Suppressor macrophage treated with lipopolysaccharide for 4 hours (primary cell): ENCODE measurements at regions not wholly inside any gene's neighbourhood (a gene's known extent, or its start where the extent isn't known, plus 50 kb on each side); places are given as distances from the start of the nearest gene placed in this dataset.
"Not testable (repeated sequence)": the region's sequence is repeated elsewhere in the genome, so short reads cannot be mapped to it uniquely, and the experiment has no call there.

ENCODE experiments used
- DNase-seq: peaks from one replicate; pipeline ENCODE4 v3.0.0-alpha.2; 2020

DNA sequence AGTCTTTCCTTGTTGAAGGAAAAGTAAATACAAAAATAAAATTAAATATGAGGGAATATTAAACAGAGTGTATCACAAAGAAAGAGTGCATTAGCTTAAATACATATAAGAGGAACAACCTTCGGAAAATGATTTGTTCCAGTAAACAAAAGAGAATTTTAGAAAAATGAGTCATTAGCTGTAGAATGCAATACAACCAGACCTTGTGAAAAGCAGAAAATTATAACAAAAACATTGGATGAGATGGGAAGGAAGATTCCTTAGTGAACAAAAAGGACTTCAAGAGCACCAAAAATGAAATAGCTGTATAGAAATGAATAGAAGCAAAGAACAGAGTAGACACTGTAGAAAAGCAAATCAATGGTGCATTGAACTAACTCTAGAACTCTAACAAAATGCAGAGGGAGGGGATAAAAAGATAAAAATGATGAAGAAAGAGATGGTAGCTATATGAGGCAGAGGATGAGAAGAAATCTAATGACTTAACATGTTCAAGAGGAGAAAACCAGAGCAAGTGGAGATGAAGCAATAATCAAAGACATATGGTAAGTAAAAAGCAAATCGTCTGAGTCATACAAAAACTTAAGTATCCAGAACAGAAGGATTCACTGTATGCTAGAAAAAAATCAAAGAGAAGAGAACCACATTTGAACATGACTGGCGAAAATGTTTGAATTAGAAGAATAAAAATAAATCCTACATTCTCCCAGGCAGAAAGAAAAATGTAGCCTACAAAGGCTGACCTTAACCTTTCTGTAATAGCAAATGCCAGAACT lies 190.5 kb downstream of the TMEM26 start:
- no peak for DNase-seq

DNA sequence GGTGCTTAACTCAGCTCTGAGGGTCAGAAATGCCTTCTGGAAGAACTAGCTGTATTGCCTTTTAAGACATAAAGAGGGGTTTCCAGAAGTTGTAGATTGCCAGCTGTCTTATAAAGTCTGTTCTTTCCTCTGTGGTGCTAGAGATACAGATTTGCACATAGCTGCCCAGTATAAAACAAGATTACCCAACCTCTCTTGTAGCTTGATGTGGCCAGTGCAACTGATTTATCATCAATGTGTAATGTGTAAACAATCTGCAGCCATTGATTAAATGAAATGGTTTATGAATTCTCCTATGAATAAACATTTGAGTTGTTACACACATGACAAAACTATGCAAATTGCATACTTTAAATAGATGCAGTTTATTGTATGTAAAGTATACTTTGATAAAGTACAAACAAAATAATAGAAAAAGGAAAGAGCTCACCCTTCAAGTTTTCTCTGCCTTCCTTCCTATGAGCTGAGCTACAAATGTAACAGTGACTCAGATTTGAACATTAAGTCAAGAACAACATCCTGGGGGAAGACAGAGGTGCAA lies 195.2 kb downstream of the TMEM26 start:
- DNase-seq: no peak

DNA sequence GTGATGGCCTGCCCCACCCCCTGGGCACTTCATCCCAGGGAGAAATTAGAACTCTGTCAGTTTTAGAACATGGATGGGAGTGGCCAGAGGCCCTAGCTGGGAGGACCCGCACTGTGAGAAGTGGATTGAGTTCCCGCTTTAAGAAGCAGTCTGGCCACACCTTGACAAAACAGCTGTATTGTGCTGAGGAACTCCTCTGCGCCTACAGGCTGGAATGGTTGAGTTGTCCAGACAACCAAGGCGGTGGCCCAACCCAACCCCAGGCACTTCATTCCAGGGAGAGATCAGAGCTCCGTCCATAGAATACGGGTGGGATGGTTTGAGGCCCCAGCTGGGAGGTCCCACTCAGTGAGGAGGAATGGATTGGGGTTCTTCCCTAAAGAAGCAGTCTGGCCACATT lies 196.0 kb downstream of the TMEM26 start:
- DNase-seq: no peak

DNA sequence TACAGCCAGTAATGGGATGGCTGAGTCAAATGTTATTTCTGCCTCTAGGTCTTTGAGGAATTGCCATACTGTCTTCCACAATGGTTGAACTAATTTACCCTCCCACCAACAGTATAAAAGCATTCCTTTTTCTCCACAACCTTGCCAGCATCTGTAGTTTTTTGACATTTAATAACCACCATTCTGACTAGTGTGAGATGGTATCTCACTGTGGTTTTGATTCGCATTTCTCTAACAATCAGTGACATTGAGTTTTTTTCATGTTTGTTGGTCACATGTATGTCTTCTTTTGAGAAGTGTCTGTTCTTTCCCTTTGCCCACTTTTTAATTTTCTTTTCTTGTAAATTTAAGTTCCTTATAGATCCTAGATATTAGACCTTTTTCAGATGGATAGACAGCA lies 200.9 kb downstream of the TMEM26 start:
- DNase-seq: not testable (repeated sequence)

DNA sequence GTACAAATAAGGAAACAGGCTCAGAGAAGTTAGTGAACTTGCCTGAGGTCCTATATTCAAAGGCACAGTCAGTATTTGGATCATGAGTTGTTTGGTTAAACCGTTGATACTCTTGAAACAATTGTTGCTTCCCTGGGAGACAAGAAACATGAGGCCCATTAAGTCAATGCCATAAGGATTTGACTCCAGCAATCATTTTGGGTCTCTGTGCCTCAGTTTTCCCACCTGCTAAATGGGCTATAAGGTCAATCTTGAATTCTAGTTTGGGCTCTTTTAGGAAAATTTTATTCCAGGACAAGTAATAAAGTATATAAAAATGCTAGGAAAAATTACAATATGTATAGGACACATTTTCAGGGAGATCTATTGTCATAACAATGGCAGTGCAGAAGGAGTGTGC lies 202.1 kb downstream of the TMEM26 start:
- no peak for DNase-seq

DNA sequence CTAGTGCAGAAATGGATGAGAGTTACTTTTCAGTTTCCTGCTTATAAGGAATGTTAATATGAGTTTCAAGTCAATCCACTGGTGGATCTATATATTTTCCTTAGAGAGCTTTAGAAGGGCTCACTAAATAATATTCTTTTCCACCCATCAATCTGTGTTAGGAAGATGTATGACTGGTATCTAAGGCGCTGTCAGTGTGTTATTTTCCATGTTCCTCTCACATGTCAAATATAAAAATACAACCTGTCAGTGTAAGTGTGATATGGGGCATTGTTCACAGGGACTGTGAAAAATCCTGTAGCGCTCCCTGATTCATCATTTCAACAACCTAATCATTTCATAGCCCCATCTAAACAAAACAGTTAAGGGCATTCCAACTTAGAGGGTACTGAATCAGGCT lies 203.1 kb downstream of the TMEM26 start:
- no peak for DNase-seq

DNA sequence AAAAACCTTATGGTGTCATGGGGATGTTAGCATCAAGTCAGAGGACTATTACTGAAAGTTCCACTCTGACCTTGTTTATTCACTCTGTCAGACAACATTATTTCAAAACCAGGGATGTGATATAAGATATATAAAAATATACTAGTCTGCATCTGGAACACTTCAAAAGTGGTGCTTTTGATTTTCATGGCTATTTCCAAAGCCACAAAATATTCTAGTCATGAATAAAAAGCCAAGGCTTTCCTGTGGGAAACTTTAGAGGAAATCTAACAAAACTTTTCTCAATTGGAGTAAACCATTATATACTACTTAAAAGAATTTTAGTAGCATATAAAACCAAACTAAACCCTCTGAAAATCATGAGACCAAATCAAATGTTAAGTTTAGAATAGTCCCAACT lies 205.2 kb downstream of the TMEM26 start:
- DNase-seq: no peak

DNA sequence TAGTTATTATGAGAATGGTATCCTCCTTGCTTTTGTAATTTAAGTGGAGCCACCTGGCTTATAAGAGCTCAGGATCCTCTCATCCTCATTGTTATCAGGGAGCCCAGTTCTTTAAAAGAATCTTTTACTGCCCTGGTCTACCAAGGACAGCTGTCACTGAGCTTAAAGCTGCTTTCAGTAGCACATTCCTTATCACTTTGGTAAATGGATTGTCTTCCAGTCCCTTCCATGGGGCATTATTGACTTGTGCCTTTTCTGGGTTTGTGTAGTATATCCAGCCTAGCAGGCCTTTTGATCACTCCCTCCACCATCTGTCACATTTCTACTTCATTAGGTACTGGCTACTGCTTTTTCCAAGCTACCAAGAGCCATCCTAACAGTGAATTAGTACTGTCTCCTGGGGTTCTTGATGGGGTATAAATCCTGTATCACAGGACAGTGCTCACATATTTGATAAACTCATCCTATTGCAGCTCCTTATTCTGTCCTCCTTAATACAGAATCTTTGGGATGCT lies 208.9 kb downstream of the TMEM26 start:
- no peak for DNase-seq

DNA sequence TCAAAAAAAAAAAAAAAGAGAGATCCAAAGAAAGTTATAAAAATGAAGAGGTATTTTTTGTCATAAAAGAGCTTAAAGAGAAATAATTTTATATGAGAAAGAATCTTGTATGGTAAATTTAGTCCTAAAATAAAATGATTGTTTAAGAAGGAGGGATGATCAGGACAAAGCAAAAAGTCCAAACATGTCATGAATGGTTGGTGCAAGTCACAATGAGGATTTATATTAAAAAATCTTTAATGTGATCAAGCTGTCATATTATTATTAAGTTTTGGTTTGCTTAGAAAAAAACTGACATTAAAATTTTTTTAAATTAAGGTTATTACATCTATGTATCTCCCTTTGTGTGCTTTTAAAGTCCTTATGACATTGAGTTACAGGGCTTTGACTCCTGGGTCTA lies 220.4 kb downstream of the TMEM26 start:
- no peak for DNase-seq

DNA sequence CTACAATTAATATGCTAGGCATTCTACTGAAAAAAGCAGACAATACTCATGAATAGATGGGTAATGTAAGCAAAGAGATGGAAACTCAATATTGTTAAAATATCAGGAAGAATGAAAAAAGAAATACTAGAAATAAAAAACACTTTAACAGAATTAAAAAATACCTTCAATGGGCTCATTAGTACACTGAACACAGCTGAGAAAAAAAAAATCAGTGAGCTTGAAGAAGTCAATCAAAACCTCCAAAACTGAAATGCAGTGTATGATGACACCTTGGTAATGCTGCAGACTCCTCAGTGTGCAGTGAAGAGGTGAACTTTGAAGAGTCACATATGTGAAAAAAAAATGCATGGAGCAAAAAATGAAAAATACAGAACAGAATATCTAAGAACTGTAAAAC lies 227.2 kb downstream of the TMEM26 start:
- no peak for DNase-seq

DNA sequence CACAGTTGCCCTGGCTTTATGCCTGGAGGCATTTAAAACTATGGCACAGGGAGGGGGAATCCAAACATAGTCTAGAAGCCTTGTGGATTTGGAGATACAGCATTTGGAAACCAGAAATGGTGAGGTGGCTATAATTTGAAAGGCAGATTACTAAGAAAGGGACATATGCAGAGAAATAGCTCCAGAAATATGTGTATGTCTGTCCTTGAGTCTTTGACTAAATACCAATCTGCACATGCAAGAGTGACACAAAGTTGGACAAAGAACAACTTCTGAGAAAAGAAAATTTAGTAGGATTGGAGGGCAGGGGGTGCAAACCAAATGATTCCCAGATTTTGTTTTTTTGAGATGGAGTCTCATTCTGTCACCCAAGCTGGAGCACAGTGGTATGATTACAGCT lies 229.6 kb downstream of the TMEM26 start:
- DNase-seq: no peak

DNA sequence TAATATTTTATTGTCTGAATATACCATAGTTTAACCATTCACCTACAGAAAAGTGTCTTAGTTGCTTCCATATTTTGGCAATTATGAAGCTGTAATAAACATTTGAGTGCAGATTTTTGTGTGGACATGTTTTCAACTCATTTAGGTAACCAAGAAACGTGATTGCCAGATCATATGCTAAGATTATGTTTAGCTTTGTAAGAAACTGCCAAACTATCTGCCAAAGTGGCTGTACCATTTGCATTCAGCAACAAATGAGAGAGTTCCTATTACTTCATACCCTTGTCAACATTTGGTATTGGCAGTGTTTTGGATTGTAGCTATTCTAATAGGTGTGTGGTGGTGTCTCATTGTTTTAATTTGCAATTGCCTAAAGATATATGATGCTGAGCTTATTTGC lies 233.5 kb downstream of the TMEM26 start:
- no peak for DNase-seq

DNA sequence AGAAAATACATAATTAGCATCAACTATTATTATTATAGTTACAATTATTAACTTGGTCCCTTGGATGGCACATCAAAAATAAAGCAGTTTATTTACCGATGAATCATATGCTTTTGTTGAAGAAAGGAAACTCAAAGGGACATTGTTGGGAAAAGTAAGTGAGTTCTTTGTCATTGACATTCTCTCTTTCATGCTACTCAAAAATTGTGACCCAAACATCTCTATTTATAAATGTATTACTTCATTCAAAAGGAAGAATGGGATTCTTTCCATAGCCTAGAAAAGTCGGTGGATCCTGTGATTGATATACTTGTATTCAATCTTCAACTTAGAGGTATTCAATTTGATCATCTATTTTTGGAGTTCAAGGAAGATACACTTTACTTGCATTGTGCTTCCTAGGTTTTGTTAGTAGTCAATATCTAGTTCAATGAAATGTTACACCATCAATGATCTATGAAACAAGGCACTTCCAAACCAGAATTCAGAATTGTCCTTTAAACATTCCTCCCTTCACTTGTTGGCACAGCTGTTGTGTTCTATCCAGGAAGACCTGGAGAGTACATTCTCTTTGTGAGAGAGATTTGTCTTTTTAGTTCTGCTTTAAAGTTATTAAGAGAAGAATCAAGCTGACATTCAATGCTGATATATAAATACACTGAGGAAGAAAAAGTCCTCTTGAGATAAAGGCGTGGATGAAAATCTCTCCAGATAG lies 235.2 kb downstream of the TMEM26 start:
- no peak for DNase-seq

DNA sequence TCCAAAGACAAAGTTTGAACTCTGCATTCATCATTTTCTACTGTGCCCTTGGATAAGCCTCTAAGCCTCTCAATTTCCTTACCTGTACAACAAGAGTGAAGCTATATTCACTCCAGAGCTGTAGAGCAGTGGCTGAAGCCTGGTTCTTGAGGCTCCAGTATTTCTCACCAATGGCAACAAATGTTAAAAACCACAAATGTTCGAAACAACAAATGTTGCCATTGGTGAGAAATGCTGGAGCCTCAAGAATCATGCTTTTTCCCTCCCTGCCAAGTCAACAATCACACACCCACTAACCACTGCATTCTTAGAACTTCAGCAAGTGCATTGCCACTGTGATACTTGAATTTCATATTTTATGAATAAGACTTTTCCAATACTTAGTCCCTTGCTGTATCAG lies 237.9 kb downstream of the TMEM26 start:
- DNase-seq: no peak

DNA sequence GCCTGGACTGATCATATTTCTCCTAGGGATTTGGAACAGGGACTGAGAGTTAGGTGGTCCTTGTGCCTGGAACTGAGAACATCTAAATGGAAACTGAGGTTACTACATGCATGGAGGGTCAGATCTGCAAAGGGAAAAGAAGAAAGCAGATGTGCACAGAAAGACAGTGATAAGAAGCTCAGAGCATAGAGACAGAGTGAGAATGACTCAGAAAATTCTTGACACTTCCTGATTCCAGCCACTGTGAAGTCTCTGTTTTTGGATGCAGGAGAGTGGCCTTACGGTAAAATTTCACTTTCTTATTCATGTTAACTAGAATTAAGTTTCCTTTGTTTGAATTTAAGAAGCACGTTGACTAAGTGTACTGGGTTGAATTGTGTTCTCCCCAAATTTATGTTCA lies 241.7 kb downstream of the TMEM26 start:
- peak; percentile 2 for DNase-seq

DNA sequence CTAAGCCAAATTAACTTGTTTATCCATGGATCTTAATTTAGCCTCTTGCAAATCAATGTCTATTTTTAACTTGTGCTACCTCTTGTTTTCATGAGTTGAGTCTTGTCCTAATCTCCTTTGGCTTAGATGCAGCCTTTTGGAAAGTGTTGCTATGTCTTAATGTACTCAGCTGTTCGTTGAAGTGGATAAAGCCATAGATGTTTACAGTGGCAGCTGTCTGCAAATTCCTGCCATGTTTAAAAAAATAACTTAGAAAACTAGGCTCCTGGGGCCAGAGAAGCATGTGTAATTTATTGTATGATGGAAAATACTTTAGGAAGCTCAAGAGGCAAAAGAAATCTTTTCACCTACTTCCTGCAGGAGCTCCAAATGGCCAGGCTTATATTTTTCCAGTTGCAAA lies 253.1 kb upstream of the RHOBTB1 start:
- no peak for DNase-seq

DNA sequence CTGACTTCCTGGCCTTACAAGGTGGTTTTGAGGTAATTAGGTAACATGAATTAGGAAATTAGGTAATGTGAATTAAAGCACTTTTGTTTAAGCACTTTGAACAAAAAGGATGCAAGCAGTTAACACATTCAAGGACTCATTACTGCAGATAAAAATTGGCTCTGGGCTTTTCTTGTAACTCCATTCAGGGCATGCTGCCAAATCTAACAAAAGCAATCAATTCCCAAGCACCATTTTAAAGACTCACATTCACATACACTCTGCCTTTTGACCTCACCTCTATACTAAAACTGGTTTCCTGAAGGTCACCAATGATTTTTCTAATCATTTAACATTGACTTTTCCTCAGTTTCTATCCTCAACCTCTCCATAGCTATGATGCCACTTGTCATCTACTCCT lies 251.2 kb upstream of the RHOBTB1 start:
- DNase-seq: no peak

DNA sequence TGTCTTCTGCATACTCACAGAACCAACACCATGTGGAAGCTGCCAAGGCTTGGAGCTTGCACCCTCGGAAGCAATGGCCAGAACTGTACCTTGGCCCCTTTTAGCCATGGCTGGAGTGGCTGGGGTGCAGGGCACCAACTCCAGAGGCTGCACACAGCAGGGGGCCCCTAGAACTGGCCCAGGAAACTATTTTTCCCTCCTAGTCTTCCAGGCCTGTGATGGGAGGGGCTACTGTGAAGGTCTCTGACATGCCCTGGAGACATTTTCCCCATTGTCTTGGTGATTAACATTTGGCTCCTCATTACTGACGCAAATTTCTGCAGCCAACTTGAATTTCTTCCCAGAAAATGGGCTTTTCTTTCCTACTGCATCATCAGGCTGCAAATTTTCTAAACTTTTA lies 248.6 kb upstream of the RHOBTB1 start:
- DNase-seq: not testable (repeated sequence)

DNA sequence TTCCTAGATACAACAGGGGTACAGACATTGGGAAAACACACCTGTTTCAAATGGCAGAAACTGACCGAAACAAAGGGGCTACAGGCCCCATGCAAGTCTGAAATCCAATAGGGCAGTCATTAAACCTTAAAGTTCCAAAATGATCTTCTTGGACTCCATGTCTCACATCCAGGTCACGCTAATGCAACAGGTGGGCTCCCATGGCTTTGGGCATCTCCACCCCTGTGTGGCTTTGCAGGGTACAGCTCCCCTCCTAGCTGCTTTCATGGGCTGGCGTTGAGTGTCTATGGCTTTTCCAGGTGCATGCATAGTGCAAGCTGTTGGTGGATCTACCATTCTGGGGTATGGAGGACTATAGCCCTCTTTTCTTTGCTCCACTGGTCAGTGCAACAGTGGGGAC lies 248.1 kb upstream of the RHOBTB1 start:
- DNase-seq: no peak

DNA sequence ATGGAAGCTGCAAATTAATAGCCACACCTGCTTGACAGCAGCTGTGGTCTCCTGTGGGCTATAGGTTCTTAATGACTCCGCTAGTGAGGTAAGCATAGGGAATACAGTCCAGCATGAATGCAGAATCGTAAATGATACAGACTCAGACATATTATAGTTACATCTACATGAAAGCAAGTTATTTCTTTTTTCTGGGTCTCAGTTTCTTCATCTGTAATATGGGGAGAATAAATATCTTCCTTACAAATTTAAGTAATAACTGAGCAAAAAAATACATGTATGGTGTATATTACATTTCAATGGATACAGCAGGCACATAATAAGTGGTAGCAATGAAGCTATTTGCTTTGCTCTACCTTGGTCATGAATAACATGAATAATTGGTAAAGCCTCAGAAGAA lies 245.9 kb upstream of the RHOBTB1 start:
- DNase-seq: no peak

DNA sequence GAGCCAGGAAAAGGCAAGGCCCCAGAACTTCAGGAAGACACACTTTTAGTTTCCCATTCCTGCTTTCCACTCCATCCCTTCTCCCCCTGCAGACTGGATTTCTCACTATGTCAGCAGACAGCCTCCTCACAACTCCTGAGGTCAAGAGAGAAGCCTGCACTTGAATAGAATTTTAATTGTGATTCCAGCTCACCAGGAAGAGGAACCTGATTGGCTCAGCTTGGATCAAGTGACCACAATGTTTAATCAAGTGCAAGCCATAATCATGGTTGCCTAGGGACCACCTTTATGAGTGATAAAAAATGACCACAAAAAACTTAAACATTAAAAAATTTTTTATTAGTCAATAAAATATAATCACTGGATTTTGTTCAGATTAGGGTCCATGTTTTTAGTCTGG lies 244.7 kb upstream of the RHOBTB1 start:
- no peak for DNase-seq

DNA sequence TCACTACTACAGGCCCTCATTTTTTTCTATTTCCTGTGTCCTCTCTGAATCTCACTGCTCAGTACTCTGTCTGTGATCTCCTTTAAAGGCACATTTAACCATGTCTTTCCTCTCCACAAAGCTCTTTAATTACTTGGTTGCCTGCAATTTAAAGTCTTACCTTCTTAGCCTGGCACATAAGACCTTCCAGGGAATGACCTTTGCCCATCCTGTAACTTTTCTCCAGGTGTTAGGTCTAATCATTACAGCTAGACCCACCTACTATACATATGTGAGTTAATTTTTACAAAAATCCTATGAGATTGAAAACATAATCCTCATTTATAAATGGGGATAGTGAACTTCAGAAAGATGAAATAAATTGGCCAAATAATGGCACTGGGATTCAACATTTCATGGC lies 244.1 kb upstream of the RHOBTB1 start:
- DNase-seq: no peak

DNA sequence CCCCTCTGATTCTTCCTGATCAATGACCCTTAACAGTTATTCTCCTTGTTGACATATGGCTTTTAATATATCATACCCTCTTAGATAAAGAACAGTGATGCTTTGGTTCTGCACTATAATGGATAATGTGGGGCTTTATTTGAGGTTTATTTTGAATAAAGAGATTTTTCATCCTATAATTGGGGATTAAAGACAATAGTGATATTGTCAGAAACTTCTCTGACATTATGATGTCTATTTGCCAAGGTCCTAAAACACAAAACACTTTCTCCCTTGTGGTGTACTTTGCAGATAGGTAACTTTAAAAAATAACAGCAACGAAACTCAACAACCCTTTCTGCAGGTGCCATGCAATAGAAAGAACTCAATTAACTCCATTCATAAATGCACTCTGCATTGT lies 243.6 kb upstream of the RHOBTB1 start:
- no peak for DNase-seq

DNA sequence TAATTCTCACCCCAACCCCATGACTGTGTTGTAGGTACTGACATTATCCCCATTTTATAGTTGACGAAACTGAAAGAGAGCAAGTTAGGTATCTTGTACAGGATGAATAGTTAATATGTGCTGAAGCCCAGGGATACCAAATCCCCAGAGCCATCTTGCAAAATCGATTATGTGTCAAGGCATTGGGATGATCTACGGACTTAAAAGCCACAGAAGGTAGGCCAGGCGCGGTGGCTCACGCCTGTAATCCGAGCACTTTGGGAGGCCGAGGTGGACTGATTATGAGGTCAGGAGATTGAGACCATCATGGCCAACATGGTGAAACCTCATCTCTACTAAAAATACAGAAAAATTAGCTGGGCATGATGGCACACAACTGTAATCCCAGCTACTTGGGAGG lies 242.4 kb upstream of the RHOBTB1 start:
- DNase-seq: no peak
